GM10266 (cell line): ENCODE measurements at regions not wholly inside any gene's neighbourhood (a gene's known extent, or its start where the extent isn't known, plus 50 kb on each side); places are given as distances from the start of the nearest gene placed in this dataset.

Experiments used
- DNase-seq: peaks from one replicate; pipeline ENCODE4 v3.0.0; 2012; ENCODE audit errors: extremely low spot score
- TF ChIP-seq, protein P1 (sequence below): IDR thresholded peaks from 2 replicates; pipeline ENCODE4 v1.5.1; 2012; ENCODE audit warnings: mild to moderate bottlenecking, low read depth; ENCODE audit not compliant: control insufficient read depth, insufficient read depth; ENCODE audit errors: missing control alignments

DNA sequence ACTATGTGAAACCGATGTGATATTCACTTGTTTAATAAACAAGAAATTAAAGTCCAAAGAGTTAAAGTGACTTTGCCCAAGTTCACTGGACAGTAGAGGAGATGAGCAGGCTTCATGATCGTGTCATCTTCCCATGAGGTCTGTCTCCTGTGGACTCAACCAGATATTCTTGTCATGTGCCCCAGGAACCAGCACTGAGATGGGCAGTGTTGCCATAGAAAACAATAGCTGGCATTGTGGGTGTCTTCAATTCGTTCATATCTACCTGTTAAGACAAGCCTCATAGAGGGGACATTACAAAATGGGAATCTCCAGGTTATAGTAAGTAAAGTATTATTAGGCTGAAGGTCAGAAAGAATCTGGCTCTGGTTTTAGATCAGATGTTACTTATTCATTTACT lies 184.8 kb upstream of the BCL6 start:
- TF ChIP-seq, protein P1, sequence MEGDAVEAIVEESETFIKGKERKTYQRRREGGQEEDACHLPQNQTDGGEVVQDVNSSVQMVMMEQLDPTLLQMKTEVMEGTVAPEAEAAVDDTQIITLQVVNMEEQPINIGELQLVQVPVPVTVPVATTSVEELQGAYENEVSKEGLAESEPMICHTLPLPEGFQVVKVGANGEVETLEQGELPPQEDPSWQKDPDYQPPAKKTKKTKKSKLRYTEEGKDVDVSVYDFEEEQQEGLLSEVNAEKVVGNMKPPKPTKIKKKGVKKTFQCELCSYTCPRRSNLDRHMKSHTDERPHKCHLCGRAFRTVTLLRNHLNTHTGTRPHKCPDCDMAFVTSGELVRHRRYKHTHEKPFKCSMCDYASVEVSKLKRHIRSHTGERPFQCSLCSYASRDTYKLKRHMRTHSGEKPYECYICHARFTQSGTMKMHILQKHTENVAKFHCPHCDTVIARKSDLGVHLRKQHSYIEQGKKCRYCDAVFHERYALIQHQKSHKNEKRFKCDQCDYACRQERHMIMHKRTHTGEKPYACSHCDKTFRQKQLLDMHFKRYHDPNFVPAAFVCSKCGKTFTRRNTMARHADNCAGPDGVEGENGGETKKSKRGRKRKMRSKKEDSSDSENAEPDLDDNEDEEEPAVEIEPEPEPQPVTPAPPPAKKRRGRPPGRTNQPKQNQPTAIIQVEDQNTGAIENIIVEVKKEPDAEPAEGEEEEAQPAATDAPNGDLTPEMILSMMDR: no peak
- no peak for DNase-seq

DNA sequence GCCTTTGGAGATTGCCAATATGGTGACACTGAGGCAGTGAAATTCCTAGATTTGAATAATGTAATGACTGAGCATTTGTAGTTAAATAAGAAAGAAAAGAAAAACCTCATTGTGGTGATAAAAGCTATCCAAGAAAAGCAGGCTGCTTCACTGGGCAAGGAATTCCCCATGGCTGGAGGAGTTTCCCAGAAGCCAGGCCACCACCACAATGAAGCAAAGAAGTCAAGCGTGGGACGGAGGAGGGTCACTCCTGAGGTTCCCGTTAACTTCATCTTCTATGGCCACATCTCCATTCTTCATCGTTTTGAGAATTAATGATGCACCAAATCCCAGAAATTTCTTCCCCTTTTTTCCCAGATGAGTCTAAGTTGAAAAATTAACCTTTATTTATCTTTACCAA lies 185.8 kb upstream of the BCL6 start:
- DNase-seq: no peak
- TF ChIP-seq, protein P1: no peak

DNA sequence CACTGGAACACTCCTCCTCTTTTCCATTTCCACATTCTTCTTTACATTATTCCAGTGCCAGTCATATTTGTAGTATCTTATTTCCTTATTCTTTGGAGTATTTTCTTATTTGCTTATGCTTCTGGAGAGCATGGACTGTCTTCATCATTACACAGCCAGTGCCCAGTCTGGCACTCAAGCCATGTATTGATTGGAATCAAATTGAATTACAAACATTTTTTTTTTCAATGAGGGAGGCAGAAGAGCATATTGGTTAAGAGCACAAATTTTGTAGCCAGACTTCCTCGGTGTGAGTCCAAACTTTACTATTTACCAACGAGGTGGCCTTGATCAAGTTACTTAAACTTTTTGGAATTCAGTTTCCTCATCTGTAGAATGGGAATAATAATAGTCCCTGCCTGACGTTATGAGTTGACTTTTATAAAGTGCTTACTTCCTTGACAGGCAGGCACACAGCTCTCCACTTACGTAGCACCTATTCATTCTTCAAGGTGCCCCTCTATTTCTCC lies 186.6 kb upstream of the BCL6 start:
- TF ChIP-seq, protein P1: no peak
- no peak for DNase-seq

DNA sequence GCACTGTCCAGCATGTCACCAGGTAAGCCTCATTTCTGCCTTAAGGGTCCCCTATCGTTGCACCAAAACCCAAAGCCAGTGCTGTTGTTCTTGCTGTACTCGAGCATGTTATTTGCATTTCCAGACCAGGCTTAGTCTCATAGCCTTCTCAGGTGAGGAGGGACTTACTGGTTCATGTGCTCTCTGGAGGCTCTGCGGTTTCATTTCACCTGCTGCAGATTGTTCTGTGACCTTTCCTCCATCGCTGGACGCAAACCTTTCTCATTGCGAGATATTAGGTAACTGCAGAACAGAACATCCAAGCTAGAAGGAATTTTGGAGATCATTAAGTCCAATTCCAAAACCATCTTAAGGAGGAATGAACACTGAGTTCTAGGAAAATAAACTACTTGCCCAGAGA lies 187.3 kb upstream of the BCL6 start:
- no peak for DNase-seq
- TF ChIP-seq, protein P1: no peak

DNA sequence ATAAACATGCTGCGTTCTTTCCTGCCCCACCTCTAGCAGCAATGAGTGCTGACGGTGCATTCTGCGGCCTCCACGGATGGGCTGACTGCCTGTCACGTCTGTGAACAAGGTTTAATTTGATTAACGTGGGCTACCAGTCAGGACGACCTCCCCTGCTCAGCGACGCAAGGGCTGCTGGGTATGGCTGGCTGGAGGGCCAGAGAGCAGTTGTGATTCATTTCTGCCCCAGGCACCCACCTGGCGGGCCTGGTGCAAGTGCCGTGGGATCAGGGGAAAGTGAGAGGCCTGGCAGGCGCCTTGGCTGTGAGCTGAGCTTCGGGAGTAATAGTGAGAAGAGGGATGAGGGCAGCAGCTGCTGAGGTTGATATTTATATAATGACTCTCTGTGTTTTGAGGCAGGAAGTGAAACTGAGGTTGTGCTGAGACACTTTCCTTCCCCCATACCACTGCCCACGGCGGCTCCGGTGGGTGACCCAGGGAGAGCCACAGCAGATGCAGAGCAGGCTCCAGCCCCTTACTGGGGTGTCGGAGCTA lies 190.4 kb upstream of the BCL6 start:
- peak; percentile 72 for DNase-seq
- TF ChIP-seq, protein P1: no peak

DNA sequence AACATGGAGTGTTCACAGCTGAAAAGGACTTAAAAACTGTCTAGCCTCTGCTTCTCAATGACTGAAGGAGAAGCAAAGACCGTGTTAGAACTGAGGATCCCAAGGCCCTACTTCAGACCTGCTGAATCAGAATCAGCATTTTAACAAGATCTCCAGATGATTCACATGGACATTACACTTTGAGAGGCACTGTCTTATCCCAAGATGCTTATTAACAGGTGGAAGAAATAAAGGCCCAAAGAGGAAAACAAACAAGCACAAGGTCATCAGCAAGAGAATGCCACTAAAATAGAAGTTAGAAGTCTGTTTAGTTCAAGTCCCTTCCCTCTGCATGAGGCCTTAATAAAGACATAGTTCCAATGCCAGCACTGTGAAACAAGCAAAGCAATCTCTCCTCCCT lies 191.4 kb upstream of the BCL6 start:
- DNase-seq: no peak
- TF ChIP-seq, protein P1: no peak

DNA sequence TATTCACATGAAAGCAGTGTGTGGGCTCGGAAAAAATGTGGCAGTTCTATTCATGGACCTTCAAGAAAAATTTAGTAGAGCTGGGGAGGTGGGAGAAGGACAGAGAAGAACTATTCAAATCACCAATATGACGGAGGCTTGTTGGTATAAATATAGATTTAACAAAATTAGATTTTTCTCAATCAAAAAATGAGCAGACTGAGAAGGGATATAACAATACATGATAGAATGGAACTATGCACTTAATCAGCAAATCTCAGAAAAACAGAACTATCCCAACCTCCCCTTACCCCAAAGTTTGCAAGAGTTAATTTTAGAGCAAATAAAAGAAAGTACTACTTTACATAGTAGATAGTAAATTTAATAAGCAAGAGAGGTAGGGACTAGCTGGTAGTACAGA lies 194.6 kb upstream of the BCL6 start:
- DNase-seq: no peak
- TF ChIP-seq, protein P1: no peak
